Caco-2 (cell line): ENCODE measurements at regions not wholly inside any gene's neighbourhood (a gene's known extent, or its start where the extent isn't known, plus 50 kb on each side); places are given as distances from the start of the nearest gene placed in this dataset.

Experiments used
- BruUV-seq: library from RNA; stranded (reverse); fragments of 400-500 nt; replicated peaks from 2 replicates; lab custom pipeline; 2021; lab: Mats Ljungman, UMichigan
- CTCF ChIA-PET: fragments of 300-600 bp; sonication (Branson Sonifier 250); formaldehyde crosslinking; loops from one replicate; lab custom pipeline; 2022; ENCODE audit warnings: antibody characterized with exemption; lab: Charles Lee
- POLR2A ChIA-PET: fragments of 300-600 bp; sonication (Branson Sonifier 250); formaldehyde crosslinking; loops from one replicate; lab custom pipeline; 2022; ENCODE audit warnings: antibody characterized with exemption; lab: Charles Lee
- DNase-seq, 2 experiments: peaks; one replicate each; pipeline versions ENCODE4 v3.0.0 to v3.0.0-alpha.2; 2020 to 2022
- H3K27me3 ChIP-seq: replicated peaks from 2 replicates; pipeline ENCODE4 v1.6.0; 2011; ENCODE audit warnings: low read length; ENCODE audit not compliant: control insufficient read depth, insufficient read depth
- H3K36me3 ChIP-seq: 2 replicates; pipeline ENCODE4 v1.5.1; 2011; ENCODE audit warnings: low read length; ENCODE audit not compliant: control insufficient read depth, insufficient read depth
- H3K4me1 ChIP-seq: fragments of 250-450 bp; sonication (Bioruptor Pico); 2 replicates; pipeline ENCODE4 v1.5.1; 2020; ENCODE audit warnings: mild to moderate bottlenecking
- H3K4me3 ChIP-seq: 2 replicates; pipeline ENCODE4 v1.5.1; 2011; ENCODE audit warnings: low read depth, mild to moderate bottlenecking, control low read depth, low read length
- H3K9me3 ChIP-seq: fragments of 250-450 bp; sonication (Bioruptor Pico); 2 replicates; pipeline ENCODE4 v1.5.1; 2020; ENCODE audit warnings: mild to moderate bottlenecking, moderate library complexity
- H3K27ac Mint-ChIP-seq: one replicate; pipeline ENCODE4 v1.8.0; 2022; ENCODE audit warnings: mixed read lengths; ENCODE audit not compliant: unreplicated experiment
- H3K27me3 Mint-ChIP-seq: one replicate; pipeline ENCODE4 v1.8.0; 2022; ENCODE audit warnings: mixed read lengths; ENCODE audit not compliant: insufficient read depth, unreplicated experiment
- H3K36me3 Mint-ChIP-seq: one replicate; pipeline ENCODE4 v1.8.0; 2022; ENCODE audit warnings: mild to moderate bottlenecking, mixed read lengths; ENCODE audit not compliant: insufficient read depth, unreplicated experiment
- H3K4me1 Mint-ChIP-seq: one replicate; pipeline ENCODE4 v1.8.0; 2022; ENCODE audit warnings: low read depth, mixed read lengths; ENCODE audit not compliant: unreplicated experiment
- H3K4me3 Mint-ChIP-seq: one replicate; pipeline ENCODE4 v1.8.0; 2022; ENCODE audit warnings: mild to moderate bottlenecking, moderate library complexity, mixed read lengths; ENCODE audit not compliant: unreplicated experiment
- H3K9me3 Mint-ChIP-seq: one replicate; pipeline ENCODE4 v1.8.0; 2022; ENCODE audit warnings: mixed read lengths; ENCODE audit not compliant: unreplicated experiment
- intact Hi-C: fragments of 100-400 bp; cut with micrococcal nuclease; formaldehyde crosslinking; loops from one replicate; pipeline ENCODE4 v1.10.0; 2022; ENCODE audit not compliant: unreplicated experiment
- TF ChIP-seq, protein P1 (sequence below), 2 experiments: fragments of 200-600 bp in 1 of 2; IDR thresholded peaks; 1 replicate in 1 of 2; 2 replicates in 1 of 2; pipeline versions ENCODE4 v1.5.1 to v1.8.0; 2011 to 2022; ENCODE audit warnings: antibody characterized with exemption in 1 of 2, control low read depth in 1 of 2, inconsistent platforms in 1 of 2, low read depth in 1 of 2, low read length in 1 of 2, mild to moderate bottlenecking in 1 of 2, moderate library complexity in 1 of 2; ENCODE audit not compliant: insufficient read depth in 1 of 2, severe bottlenecking in 1 of 2, unreplicated experiment in 1 of 2

DNA sequence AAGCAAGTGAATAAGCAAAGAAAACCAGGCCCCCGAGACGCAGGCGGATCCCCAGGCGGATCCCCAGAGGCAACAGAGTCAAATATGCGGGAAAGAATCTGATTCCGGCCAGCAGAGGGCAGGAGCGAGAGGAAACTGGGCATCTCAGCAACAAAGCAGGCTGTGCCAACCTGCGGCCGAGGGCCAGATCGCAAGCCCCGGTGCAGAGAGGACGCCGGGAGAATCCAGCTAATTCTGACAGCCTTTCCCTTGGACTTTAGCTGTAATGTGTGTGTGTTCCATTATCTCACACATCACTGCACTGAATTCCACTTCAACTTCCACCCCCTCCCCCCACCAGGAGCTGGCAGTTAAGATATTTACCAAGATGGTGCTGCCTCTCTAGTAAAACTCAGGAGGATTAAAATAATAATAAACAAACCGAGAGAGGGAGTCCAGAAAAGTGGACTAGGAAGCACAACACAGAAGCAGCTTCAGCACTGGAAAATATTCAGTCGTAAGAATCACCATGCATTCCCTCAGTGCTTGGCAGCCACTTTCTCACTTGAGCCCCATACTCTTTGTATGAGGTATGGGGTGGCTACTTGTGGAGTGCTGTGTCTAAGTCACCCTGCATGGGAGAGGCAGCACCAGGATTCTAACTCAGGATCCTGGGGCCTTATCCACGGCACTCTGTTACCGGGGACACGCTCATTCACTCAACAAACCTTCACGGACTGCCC, 66.2 kb upstream of the SNX9 start:
- H3K27me3 ChIP-seq = no peaks in the 10 kb centered on the region
- Mint-ChIP-seq H3K27me3 (no peaks in the 10 kb centered on the region), H3K9me3 (peaks cover 12% of the 10 kb centered on the region), H3K27ac (no peak overlapping the region), H3K36me3 (no peaks in the 10 kb centered on the region), H3K4me1 (peaks cover 48% of the 10 kb centered on the region), H3K4me3 (no peak overlapping the region)
- peak; percentile 69 to 75 for DNase-seq
- CTCF ChIA-PET = interaction anchor here (0.7 to 1.4 kb wide), 2 partner anchors 117 to 183 kb away, joined by 3 to 8 read pairs; no protein-coding TSS in a partner anchor
- BruUV-seq = no TSS peak
- no peaks in the 10 kb centered on the region for H3K36me3 ChIP-seq
- intact Hi-C loops = loop anchor here (1.0 kb wide), 2 partner anchors 116 to 190 kb away; no protein-coding TSS in a partner anchor
- H3K9me3 ChIP-seq = peaks cover 5% of the 10 kb centered on the region; the same call in 1 of the 2 replicates
- TF ChIP-seq, protein P1, sequence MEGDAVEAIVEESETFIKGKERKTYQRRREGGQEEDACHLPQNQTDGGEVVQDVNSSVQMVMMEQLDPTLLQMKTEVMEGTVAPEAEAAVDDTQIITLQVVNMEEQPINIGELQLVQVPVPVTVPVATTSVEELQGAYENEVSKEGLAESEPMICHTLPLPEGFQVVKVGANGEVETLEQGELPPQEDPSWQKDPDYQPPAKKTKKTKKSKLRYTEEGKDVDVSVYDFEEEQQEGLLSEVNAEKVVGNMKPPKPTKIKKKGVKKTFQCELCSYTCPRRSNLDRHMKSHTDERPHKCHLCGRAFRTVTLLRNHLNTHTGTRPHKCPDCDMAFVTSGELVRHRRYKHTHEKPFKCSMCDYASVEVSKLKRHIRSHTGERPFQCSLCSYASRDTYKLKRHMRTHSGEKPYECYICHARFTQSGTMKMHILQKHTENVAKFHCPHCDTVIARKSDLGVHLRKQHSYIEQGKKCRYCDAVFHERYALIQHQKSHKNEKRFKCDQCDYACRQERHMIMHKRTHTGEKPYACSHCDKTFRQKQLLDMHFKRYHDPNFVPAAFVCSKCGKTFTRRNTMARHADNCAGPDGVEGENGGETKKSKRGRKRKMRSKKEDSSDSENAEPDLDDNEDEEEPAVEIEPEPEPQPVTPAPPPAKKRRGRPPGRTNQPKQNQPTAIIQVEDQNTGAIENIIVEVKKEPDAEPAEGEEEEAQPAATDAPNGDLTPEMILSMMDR (IDR thresholded peaks at IDR 0.05; ENCODE audit: insufficient read depth in 1 of 2, low read depth in 1 of 2, low read length in 1 of 2, severe bottlenecking in 1 of 2, unreplicated experiment in 1 of 2) = peak; percentile 73 to 75
- no peak overlapping the region for H3K4me3 ChIP-seq
- H3K4me1 ChIP-seq = peaks cover 21% of the 10 kb centered on the region
- POLR2A ChIA-PET = no interaction called here

DNA sequence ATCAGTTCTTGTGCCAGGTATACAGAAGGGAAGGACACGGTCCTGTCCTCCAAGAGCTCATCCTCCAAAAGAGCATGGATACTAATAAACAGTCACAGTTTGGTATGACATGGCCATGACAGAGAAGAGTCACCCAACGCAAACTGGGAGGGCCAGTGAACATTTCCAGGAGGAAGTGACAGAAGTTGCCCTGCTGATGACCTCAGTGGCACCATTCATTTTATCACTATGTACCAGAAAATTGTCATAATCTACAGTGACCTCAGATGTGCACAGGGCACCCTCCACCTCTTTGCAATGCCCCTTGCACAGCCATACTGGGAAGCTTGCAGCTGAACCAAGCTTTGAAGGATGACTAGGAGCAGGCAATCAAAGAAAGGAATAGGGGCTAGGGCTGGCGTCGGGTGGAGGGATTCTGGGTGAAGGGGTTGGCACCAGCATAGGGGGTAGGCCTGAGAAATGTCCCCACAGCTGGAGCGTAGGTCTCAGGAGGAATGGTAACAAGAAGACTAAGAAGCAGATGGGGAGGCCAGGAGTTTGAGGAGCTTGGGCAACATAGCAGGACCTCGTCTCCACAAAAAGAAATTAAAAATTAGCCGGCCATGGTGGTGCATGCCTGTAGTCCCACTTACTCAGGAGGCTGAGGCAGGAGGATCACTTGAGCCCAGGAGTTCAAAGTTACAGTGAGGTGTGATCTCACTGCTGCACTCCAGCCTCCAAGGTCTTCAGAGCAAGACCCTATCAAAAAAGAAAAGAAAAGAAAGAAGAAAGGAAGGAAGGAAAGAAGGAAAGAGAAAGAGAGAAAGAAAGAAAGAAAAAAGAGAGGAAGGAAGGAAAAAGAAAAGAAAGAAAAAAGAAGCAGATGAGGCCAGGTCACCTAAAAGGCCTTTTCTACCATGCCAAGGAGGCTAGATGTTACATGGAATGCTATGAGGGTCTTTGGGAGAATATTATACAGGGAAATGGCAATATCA, 65.3 kb upstream of the SNX9 start:
- no peaks in the 10 kb centered on the region for H3K36me3 Mint-ChIP-seq

More for the DNA sequence above, 65.3 kb upstream of the SNX9 start:
- H3K4me3 Mint-ChIP-seq = no peak overlapping the region
- intact Hi-C loops = no loop called here
- ChIA-PET CTCF (interaction anchor here (0.7 to 1.4 kb wide), 2 partner anchors 116 to 182 kb away, joined by 3 to 8 read pairs; no protein-coding TSS in a partner anchor), POLR2A (no interaction called here)
- DNase-seq = no peak
- TF ChIP-seq, protein P1 (IDR thresholded peaks at IDR 0.05; ENCODE audit: insufficient read depth in 1 of 2, low read depth in 1 of 2, low read length in 1 of 2, severe bottlenecking in 1 of 2, unreplicated experiment in 1 of 2) = no peak
- no peak overlapping the region for H3K27ac Mint-ChIP-seq
- Histone ChIP-seq H3K36me3 (no peaks in the 10 kb centered on the region), H3K4me1 (peaks cover 30% of the 10 kb centered on the region), H3K4me3 (no peak overlapping the region), H3K9me3 (peaks cover 5% of the 10 kb centered on the region; the same call in 1 of the 2 replicates), H3K27me3 (no peaks in the 10 kb centered on the region)
- no TSS peak for BruUV-seq
- peaks cover 47% of the 10 kb centered on the region for H3K4me1 Mint-ChIP-seq
- H3K9me3 Mint-ChIP-seq = peaks cover 12% of the 10 kb centered on the region
- H3K27me3 Mint-ChIP-seq = no peaks in the 10 kb centered on the region
